ENCODE measurements at regions not wholly inside any gene's neighbourhood (a gene's known extent, or its start where the extent isn't known, plus 50 kb on each side); places are given as distances from the start of the nearest gene placed in this dataset.
A peak's percentile ranks its signal among the peaks of the same experiment; 100 is the strongest.

DNA sequence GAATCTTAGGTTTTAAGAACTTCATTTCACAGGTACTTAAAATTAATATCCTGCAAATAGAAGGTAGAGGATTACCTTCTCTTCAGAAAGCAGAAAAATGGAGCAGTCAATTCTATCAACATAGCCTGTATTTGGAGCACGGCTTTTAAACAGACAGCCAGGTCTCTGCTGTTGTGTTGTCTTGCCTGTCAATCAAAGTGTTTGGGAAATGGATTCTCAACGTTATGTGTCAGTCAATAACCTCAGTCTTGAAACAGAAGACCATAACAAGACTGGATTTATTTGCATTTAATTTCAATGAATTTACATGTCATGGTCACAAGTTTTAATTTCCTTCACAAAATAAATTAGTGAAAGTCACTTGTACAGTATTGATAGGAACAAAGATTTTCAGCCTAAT lies 51.9 kb upstream of the KRR1 start:
- no peaks in the 10 kb centered on the region for H3K9me3 ChIP-seq (replicated peaks; ENCODE audit: control insufficient read depth, insufficient read depth, low read depth, low read length)
- DNase-seq (ENCODE audit: extremely low read depth in 1 of 4, low spot score in 3 of 4) (no peak), ATAC-seq (no peak), FAIRE-seq (no peak)
- WGBS (ENCODE audit: insufficient coverage, low coverage, missing lambda C conversion rate): 3% methylated on average over 2 of the region's 2 CpGs
- H3K4me2 ChIP-seq (ENCODE audit: insufficient read depth, low read length): no peak overlapping the region
- intact Hi-C loops (cut with micrococcal nuclease) (no loop called here), in situ Hi-C loops (cut with MboI) (no loop called here)
- H3K4me3 ChIP-seq: no peak overlapping the region
- no TSS peak for BruUV-seq (replicated peaks)
- H3K4me1 ChIP-seq (replicated peaks in 1 of 2; ENCODE audit: control insufficient read depth in 2 of 2, insufficient read depth in 2 of 2, low read length in 2 of 2): no peaks in the 10 kb centered on the region
- H3K27me3 ChIP-seq (ENCODE audit: control insufficient read depth in 2 of 2, insufficient read depth in 2 of 2, low read length in 2 of 2): peaks cover 0 to 6% of the 10 kb centered on the region in 2 experiments; a peak in 2 of 5 replicates
- H3K9ac ChIP-seq (ENCODE audit: insufficient read depth in 1 of 2, low read depth in 2 of 2, low read length in 2 of 2): no peak overlapping the region
- no peaks in the 10 kb centered on the region for H3K79me2 ChIP-seq (ENCODE audit: control insufficient read depth, insufficient read depth, low read length)
- ChIA-PET CTCF (ENCODE audit: low intra/inter-chr PET ratio) (no interaction called here), POLR2A (no interaction called here)
- H4K20me1 ChIP-seq (replicated peaks; ENCODE audit: control insufficient read depth, insufficient read depth, low read length): no peaks in the 10 kb centered on the region
- no peak for TF ChIP-seq ESRRB (CRISPR knock-in tag; IDR thresholded peaks at IDR 0.05; ENCODE audit: borderline replicate concordance)
- no peak for TF ChIP-seq SMAD3 (CRISPR knock-in tag; conservative IDR thresholded peaks at IDR 0.05)
- TF ChIP-seq ZEB2 (IDR thresholded peaks at IDR 0.05): no peak
- TF ChIP-seq PKNOX1 (IDR thresholded peaks at IDR 0.05): peak; percentile 85
- TF ChIP-seq, protein P1, sequence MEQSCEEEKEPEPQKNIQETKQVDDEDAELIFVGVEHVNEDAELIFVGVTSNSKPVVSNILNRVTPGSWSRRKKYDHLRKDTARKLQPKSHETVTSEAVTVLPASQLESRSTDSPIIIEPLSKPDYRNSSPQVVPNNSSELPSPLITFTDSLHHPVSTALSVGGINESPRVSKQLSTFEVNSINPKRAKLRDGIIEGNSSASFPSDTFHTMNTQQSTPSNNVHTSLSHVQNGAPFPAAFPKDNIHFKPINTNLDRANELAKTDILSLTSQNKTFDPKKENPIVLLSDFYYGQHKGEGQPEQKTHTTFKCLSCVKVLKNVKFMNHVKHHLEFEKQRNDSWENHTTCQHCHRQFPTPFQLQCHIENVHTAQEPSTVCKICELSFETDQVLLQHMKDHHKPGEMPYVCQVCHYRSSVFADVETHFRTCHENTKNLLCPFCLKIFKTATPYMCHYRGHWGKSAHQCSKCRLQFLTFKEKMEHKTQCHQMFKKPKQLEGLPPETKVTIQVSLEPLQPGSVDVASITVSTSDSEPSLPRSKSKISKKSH (CRISPR knock-in tag; IDR thresholded peaks at IDR 0.05): no peak
- H3K36me3 ChIP-seq (ENCODE audit: control insufficient read depth, insufficient read depth, low read length): no peaks in the 10 kb centered on the region
- no peaks in the 10 kb centered on the region for H3K9me1 ChIP-seq (ENCODE audit: control insufficient read depth, insufficient read depth, low read length)
- no peak overlapping the region for H3K27ac ChIP-seq (ENCODE audit: extremely low read depth, low read depth, low read length)
- no peak overlapping the region for H2AFZ ChIP-seq (ENCODE audit: low read depth, low read length)
